HG02678 (cell line): ENCODE measurements at regions not wholly inside any gene's neighbourhood (a gene's known extent, or its start where the extent isn't known, plus 50 kb on each side); places are given as distances from the start of the nearest gene placed in this dataset.
"Not testable (repeated sequence)": the region's sequence is repeated elsewhere in the genome, so short reads cannot be mapped to it uniquely, and the experiment has no call there.

Experiments used
- ATAC-seq: cut with Tn5 transposase; IDR thresholded peaks from one replicate; pipeline ENCODE4 v1.9.1; 2021; ENCODE audit warnings: mild to moderate bottlenecking, moderate library complexity; ENCODE audit not compliant: unreplicated experiment

DNA sequence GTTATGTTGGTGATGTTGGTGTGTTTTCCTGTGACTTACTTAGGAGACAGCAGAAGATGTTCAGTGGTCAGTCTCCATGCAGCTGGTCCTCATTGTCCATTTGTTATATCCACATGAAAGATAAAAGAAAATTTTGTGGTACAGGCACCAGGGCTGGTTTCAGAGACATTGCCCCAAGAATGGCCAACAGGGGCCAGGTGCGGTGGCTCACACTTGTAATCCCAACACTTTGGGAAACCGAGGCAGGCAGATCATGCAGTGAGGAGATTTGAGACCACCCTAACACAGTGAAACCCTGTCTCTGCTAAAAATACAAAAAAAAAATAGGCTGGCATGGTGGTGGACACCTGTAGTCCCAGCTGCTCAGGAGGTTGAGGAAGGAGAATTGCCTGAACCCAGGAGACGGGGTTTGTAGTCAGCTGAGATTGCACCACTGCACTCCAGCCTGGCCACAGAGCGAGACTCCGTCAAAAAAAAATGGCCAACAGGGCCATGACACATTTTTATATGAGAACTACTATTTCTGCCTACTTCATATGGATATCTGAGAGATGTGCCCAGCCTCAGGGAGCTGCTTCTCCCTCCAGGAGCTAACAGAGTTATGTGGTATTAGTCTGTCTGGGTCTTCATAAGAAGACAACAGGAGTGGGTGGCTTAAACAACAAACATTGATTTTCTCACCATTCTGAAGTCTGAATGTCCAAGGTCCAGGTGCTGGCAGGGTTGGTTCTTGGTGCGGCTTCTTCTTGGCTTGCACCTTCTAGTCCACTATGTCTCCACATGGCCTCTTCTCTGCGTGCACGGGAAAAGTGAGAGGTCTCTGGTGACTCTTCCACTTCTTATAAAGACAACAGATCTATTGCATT is 821.7 kb downstream of the TMEM121 start:
- ATAC-seq, result no peak

DNA sequence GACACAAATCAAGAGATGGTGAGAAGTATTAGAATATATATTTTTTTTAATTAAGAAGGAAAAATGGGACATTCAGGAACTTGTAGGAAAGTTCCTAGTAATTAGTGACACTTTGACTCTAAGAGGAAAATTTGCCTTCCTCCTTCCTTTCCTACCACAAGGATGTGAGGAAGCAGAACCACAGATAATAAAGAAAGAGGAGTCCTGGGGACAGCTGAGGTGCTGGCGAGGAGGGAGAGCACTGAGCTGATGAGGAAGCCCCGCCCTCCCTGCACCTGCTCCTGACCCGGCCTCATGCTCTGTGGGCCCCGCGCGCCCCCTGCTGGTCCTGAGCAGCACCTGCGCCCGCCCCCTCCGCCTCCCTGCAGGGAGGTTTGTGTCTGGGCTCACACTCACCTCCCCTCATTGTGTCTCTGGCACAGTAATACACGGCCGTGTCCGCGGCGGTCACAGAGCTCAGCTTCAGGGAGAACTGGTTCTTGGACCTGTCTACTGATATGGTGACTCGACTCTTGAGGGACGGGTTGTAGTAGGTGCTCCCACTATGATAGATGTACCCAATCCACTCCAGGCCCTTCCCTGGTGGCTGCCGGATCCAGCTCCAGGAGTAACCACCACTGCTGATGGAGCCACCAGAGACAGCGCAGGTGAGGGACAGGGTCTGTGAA is 822.6 kb downstream of the TMEM121 start:
- not testable (repeated sequence) for ATAC-seq

DNA sequence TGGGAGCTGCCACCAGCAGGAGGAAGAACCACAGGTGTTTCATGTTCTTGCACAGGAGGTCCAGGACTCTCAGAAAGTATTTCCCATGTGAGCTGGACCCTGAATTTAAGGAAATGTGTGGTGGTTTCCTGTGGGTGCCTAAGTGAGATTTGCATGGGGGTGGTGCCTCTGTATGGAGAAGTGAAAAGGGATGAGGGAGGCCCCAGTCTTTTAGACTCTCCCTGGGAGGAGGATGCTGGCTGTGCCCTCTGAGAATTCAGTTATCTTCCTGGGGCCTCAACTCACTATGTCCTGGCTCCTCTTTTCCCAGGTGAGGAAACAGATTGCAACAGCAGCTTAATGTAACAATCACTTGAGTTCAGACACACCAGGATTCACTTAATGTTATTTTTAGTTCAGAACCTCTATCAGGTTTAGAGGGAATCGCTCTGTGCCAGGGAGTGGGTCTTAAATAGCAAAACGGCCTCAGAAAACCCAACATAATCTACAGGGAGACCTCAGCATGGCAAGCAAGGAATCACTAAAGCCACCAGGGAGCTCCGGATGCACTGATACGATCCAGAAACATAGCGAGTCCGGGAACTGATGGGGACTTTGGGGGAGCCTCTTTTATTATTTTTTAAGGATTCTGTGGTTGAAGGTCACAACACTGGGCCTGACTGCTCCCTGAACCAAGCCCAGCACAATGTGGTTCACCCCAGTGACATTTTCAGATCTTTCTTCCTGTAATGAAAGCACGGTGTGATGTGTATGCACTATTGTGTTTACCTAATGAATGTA is 823.5 kb downstream of the TMEM121 start:
- ATAC-seq, result not testable (repeated sequence)

DNA sequence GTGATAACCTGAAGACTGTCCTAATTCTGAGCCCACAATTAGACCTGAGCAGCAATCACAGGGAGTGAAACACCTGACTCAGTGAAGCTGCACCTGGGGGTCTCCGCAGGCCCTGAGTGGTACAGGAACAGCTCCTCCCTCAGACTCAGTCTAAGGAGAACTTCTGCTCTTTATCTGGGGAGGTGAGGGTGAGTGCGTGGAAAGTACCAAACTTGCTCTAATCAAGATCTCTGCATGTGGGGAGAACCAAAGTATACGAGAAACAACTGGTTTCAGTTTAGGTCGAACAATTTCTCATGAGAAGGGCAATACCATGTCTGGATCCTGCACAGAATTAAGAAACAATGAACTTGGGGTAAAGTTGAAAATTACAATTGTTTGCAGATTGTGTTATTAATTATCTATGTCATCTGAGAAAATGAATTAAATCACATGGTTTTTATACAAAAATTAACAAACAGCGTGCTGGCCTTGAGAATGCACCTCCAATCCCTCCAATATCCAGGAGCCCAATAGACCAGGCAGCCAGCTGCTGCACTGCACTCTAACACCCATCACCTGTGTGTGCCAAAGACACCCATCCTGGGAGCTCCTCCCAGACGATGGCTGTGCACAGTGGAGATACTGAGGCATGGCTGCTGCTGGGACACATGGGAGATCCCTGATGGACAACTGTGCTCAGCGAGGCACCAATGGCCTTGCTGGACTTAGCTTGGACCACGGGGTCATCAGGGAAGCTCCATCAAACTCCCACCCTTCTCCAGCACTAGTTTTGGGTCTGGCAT is 828.8 kb downstream of the TMEM121 start:
- not testable (repeated sequence) for ATAC-seq

DNA sequence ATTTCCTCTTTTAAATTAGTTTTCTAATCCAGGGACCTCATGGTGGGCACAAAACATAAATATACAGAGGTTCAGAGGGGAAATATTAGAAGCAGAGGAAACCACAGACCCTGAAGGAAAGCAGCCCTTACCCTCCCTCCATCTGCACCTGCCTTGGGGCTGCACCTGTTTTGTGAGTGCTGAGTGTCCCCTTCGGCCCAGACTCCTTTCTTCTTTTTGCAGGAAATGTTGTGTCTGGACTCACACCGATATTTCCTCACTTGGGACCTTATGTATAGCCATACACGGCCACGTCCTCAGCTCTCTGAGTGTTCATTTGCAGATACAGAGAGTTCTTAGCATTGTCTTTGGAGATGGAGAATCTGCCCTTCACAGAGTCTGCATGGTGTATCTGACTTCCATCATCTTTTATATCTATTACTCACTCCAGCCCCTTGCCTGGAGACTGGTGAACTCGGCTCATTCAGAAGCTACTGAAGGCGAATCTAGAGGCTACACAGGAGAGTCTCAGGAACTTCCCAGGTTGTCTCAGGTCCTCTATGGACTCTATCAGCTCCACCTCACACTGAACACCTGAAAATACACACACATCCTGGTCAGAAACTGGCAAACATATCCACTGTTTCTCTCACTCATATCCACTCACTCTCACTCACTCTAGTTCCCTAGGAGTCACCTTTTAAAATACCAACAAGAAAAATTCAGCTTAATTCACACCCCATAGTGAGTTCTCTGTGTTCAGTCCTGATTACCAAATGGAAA is 829.7 kb downstream of the TMEM121 start:
- ATAC-seq, result not testable (repeated sequence)

DNA sequence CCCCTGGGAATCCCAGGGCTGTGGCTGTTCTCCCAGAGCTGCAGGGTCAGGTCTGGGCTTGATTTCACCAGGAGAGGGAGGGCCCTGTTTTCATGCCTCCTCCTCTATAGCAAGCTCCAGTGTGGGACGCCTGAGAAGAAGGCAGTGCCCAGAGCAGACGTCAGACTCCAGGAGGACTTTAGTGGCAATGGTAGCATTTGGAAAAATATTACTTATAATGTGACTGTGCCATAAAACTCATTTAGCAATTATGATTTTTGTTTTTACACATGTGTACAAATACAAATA is 830.2 kb downstream of the TMEM121 start:
- not testable (repeated sequence) for ATAC-seq

DNA sequence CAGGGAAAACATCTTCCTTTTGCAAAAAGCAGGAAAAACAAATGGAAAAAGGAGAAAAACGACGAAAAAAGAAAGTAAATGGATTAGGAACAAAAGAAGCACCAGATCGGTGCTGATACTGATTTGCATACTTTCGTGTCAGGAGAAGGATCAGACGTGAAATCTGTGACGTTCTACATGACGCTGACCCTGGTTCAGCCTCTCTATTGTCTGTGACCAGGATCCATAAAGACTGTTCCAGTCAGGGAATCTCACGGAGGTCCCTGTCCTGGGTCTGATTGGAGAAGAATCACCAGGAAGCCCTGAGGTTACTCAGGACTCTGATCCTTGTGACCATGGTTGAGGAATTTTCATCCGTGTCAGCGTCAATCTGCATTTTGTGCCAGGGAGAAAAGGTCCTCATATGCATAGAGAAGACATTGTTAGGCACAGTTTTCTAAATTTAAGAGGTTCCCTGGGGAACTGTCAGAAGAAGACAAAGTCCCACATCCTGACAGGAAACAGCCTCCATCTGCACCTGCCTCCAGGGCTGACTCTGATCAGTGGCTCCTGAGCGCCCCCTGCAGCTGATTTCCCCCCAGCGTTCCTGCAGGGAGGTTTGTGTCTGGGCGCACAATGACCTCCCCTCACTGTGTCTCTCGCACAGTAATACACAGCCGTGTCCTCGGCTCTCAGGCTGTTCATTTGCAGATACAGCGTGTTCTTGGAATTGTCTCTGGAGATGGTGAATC is 832.9 kb downstream of the TMEM121 start:
- ATAC-seq, result not testable (repeated sequence)

DNA sequence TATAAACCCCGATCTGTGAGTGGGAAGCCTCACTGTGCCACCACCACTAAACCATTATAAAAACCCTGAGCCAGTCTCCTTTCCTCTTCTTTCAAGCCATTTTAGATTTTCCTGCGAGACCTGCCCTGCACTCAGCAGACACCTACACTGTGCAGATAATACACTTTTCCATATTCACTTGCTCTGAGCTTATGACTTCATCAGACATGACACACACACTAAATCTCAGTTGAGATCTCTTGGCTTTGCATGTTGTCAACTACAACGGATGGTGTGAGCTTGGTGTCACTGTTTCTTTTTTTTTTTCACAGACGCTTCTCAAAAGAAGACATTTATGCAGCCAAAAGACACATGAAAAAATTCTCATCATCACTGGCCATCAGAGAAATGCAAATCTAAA is 839.0 kb downstream of the TMEM121 start:
- not testable (repeated sequence) for ATAC-seq

DNA sequence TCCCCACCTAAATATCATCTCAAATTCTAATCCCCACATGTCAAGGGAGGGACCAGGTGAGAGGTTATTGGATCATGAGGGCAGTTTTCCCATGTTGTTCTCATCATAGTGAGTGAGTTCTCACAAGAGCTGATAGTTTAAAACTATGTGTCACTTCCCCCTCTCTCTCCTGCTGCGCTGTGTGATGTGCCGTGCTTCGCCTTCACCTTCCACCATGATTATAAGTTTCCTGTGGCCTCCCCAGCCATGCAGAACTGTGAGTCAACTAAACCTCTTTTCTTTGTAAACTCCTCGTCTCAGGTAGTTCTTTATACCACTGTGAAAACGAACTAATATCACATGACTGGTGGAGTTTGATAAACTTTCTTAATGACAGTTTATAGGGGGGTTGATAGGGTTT is 839.5 kb downstream of the TMEM121 start:
- not testable (repeated sequence) for ATAC-seq

DNA sequence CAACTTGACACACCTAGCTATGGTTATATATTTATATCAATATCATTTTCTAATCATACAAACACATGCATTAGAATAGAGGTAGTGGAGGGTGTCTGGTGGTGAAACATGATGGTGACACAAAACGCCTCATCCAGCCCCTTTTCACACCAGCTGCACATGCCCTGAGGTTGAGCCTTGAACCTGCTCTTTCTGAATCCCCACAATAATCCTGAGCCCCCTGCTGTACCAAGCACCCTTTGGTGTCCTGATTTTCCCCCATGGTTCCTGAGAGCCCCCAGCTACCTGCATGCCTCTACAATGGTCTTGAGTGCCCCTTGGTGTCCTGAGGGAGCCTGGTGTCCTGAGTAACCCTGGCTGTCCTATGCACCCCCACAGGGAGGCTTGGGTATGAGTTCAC is 840.6 kb downstream of the TMEM121 start:
- ATAC-seq, result not testable (repeated sequence)

DNA sequence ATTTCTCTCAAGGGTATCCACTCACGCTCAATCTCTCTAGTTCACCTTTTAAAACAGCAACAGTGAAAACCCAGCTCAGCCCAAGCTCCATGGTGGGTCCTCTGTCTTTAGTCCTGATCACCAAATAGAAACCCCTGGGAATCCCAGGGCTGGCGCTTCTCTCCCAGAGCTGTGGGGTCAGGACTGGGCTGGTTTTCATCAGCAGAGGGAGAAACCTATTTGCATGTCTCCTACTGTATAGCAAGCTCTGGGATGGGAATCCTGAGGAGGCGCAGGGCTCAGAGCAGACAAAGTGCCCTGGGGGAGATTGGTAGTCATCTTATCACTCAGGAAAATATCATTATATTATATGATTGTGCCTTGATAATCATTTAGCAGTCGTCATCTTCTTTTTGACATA is 843.1 kb downstream of the TMEM121 start:
- ATAC-seq, result not testable (repeated sequence)

DNA sequence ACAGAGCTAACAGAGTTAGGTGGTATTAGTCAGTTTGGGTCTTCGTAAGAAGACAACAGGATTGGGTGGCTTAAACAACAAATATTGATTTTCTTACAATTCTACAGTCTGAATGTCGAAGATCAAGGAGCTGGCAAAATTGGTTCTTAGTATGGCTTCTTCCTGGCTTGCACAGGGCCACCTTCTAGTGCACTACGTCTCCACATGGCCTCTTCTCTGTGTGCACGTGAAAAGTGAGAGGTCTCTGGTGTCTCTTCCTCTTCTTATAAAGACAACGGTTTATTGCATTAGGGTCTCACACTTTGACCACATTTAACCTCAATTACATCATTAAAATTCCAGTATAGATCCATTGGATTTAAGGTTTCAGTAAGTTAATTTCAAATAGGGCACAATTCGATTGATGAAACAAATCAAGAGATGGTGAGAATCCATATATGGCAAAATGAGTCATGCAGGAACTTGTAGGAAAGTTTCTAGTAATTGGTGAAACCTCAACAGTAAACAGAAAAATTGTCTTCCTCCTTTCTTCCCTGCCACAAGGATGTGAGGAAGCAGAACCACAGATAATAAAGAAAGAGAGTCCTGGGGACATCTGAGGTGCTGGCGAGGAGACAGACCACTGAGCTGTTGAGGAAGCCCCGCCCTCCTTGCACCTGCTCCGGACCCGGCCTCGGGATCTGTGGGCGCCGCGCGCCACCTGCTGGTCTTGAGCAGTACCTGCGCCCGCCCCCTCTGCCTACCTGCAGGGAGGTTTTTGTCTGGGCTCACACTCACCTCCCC is 846.7 kb downstream of the TMEM121 start:
- ATAC-seq, result peak; percentile 49

DNA sequence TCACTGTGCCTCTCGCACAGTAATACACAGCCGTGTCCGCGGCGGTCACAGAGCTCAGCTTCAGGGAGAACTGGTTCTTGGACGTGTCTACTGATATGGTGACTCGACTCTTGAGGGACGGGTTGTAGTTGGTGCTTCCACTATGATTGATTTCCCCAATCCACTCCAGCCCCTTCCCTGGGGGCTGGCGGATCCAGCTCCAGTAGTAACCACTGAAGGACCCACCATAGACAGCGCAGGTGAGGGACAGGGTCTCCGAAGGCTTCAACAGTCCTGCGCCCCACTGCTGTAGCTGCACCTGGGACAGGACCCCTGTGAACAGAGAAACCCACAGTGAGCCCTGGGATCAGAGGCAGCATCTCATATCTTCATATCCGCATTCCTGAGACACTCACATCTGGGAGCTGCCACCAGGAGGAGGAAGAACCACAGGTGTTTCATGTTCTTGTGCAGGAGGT is 847.3 kb downstream of the TMEM121 start:
- ATAC-seq, result not testable (repeated sequence)

DNA sequence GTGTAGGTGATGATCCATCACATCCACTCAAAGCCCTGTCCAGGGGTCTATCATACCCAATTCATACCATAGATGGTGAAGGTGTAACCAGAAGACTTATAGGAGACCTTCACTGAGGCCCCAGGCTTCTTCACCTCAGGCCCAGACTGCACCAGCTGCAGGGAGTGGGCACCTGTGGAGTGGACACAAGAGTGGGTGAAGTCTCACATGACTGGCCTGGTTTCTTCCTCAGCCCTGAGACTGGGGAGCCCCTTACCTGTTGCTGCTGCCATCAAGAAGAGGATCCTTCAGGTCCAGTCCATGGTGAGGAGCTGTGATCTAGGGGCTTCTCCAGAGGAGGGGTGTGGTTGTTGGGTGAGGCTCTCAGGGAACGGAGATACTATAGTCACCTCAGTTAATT is 851.0 kb downstream of the TMEM121 start:
- no peak for ATAC-seq

DNA sequence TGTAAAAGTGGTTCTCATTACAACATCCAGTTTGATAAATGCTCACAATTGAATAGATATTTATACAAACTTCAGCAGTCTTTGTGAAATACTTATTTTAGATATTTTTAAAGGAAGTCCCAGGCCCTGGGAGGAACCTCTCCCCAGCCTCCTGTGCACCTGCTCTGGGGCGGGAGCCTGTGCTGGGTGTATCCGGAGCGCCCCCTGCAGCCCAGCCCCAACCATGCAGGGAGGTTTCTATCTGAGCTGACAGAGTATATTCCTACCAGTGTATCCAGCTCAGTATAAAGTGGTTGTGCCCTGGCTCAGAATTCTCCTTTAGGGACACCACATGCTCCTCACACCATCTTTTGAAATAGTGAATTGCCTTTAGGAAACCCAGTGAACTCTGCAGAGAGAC is 851.8 kb downstream of the TMEM121 start:
- ATAC-seq, result no peak

DNA sequence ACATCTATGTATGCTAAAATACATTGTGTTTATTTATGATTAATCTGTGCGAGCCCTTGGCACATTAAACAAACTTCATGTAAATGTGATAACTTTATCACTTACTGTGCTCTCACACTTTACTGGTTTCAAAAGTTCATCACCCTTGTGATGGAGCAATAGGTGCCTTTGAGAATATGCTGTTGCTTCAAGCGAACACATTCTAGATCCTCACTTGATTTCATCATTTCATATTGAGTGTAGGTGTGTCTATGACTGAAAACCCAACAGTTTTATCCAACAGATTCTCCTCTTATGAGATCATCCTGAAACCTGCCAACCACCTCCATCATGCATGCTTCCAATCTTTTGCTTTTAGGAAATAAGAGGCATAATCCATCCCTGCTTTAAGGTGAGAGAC is 854.4 kb downstream of the TMEM121 start:
- ATAC-seq, result no peak

DNA sequence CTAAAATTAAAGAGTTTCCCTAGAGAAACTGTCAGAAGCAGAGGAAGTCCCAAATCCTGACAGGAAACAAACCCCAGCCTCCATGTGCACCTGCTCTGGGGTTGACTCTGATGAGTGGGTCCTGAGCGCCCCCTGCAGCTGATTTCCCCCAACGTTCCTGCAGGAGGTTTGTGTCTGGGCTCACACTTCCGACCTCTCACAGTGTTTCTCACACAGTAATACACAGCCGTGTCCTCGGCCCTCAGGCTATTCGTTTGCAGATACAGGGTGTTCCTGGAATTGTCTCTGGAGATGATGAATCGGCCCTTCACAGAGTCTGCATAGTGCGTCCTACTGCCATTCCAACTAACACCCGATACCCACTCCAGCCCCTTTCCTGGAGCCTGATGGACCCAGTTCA is 862.8 kb downstream of the TMEM121 start:
- not testable (repeated sequence) for ATAC-seq

DNA sequence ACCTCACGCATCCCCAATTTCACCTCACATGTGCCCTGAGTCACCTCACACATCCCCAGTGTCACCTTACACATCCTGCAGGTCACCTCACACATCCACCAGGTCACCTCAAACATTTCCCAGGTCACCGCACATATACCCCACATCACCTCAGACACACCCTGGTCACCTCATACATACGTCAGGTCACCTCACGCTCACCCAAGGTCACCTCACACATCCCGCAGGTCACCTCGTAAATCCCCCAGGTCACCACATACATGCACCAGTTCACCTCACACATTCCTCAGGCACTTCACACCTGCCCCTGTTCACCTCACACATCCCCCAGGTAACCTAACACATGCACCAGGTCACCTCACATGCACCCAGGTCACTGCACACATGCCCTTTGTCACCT is 864.0 kb downstream of the TMEM121 start:
- ATAC-seq, result no peak

DNA sequence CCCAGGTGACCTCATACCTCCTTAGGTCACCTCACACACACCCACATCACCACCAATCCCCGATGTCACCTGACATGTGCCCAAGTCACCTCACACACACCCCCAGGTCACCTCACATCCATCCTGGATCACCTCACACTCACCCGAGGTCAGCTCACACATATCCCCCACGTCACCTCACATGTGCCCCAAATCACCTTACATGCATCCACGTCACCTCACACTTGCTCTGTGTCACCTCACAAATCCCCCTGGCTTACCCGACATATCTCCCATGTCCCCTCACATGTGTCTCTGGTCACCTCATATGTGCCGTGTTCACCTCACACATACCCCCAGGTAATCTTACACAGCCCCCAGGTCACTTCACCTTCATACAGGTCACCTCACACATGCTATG is 864.6 kb downstream of the TMEM121 start:
- no peak for ATAC-seq
